ENCODE measurements at regions not wholly inside any gene's neighbourhood (a gene's known extent, or its start where the extent isn't known, plus 50 kb on each side); places are given as distances from the start of the nearest gene placed in this dataset.
"Not testable (repeated sequence)": the region's sequence is repeated elsewhere in the genome, so short reads cannot be mapped to it uniquely, and the experiment has no call there.

- DNase-seq (ENCODE audit: low spot score): no peak
These were observed 549.4 kb upstream of the KLF4 start for GRCh38 chr9:108039012-108039411.

GRCh38 chr9:108035487-108035886, 545.9 kb upstream of the KLF4 start:
- no peak for DNase-seq (ENCODE audit: low spot score)

- no peak for DNase-seq (ENCODE audit: low spot score)
These were observed 544.7 kb upstream of the KLF4 start for GRCh38 chr9:108033976-108034964.

GRCh38 chr9:108032079-108032478, 542.5 kb upstream of the KLF4 start:
- not testable (repeated sequence) for DNase-seq (ENCODE audit: low spot score)

- not testable (repeated sequence) for DNase-seq (ENCODE audit: low spot score)
These were observed 541.7 kb upstream of the KLF4 start for GRCh38 chr9:108031221-108031620.

- not testable (repeated sequence) for DNase-seq (ENCODE audit: low spot score)
These were observed 537.1 kb upstream of the KLF4 start for GRCh38 chr9:108026718-108027117.

GRCh38 chr9:108024604-108025003, 535.0 kb upstream of the KLF4 start:
- DNase-seq (ENCODE audit: low spot score): no peak

GRCh38 chr9:108022246-108022935, 532.8 kb upstream of the KLF4 start:
- no peak for DNase-seq (ENCODE audit: low spot score)

- DNase-seq (ENCODE audit: low spot score): no peak
These were observed 531.6 kb upstream of the KLF4 start for GRCh38 chr9:108021096-108021710.

GRCh38 chr9:108019821-108020220, 530.3 kb upstream of the KLF4 start:
- DNase-seq (ENCODE audit: low spot score): no peak

GRCh38 chr9:108017671-108018070, 528.1 kb upstream of the KLF4 start:
- no peak for DNase-seq (ENCODE audit: low spot score)

GRCh38 chr9:108016446-108016845, 526.9 kb upstream of the KLF4 start:
- no peak for DNase-seq (ENCODE audit: low spot score)

- DNase-seq (ENCODE audit: low spot score): no peak
These were observed 526.1 kb upstream of the KLF4 start for GRCh38 chr9:108015690-108016089.

- no peak for DNase-seq (ENCODE audit: low spot score)
These were observed 524.8 kb upstream of the KLF4 start for GRCh38 chr9:108014353-108014752.

GRCh38 chr9:108012886-108013665, 523.5 kb upstream of the KLF4 start:
- no peak for DNase-seq (ENCODE audit: low spot score)

GRCh38 chr9:108012405-108012804, 522.8 kb upstream of the KLF4 start:
- DNase-seq (ENCODE audit: low spot score): no peak

GRCh38 chr9:108003526-108003925, 514.0 kb upstream of the KLF4 start:
- DNase-seq (ENCODE audit: low spot score): no peak

- no peak for DNase-seq (ENCODE audit: low spot score)
These were observed 512.9 kb upstream of the KLF4 start for GRCh38 chr9:108002371-108002956.

- DNase-seq (ENCODE audit: low spot score): no peak
These were observed 511.7 kb upstream of the KLF4 start for GRCh38 chr9:108001237-108001636.

- DNase-seq (ENCODE audit: low spot score): no peak
These were observed 510.3 kb upstream of the KLF4 start for GRCh38 chr9:107999890-108000289.

- DNase-seq (ENCODE audit: low spot score): no peak
These were observed 509.4 kb upstream of the KLF4 start for GRCh38 chr9:107999011-107999410.
